HG03378 (cell line): ENCODE measurements at regions not wholly inside any gene's neighbourhood (a gene's known extent, or its start where the extent isn't known, plus 50 kb on each side); places are given as distances from the start of the nearest gene placed in this dataset.
"Not testable (repeated sequence)": the region's sequence is repeated elsewhere in the genome, so short reads cannot be mapped to it uniquely, and the experiment has no call there.

Source experiments
- ATAC-seq: cut with Tn5 transposase; IDR thresholded peaks from one replicate; pipeline ENCODE4 v1.9.1; 2021; ENCODE audit warnings: mild to moderate bottlenecking, moderate library complexity; ENCODE audit not compliant: unreplicated experiment

- no peak for ATAC-seq
Observed at GRCh38 chr5:108602830-108603229, 144.9 kb upstream of the FER start.

GRCh38 chr5:108590799-108591198 lies 156.9 kb upstream of the FER start:
- ATAC-seq, result no peak

GRCh38 chr5:108588323-108588722 lies 159.4 kb upstream of the FER start:
- ATAC-seq, result no peak

GRCh38 chr5:108587821-108588220 lies 159.9 kb upstream of the FER start:
- ATAC-seq, result no peak

- ATAC-seq, result no peak
Observed at GRCh38 chr5:108581026-108581425, 166.7 kb upstream of the FER start.

GRCh38 chr5:108579236-108579635 lies 168.5 kb upstream of the FER start:
- no peak for ATAC-seq

- ATAC-seq, result no peak
Observed at GRCh38 chr5:108578791-108579190, 168.9 kb upstream of the FER start.

GRCh38 chr5:108567429-108567828 lies 180.3 kb upstream of the FER start:
- no peak for ATAC-seq

- ATAC-seq, result no peak
Observed at GRCh38 chr5:108564441-108564840, 182.5 kb upstream of the FBXL17 start.

GRCh38 chr5:108562205-108562454 lies 180.2 kb upstream of the FBXL17 start:
- no peak for ATAC-seq

- ATAC-seq, result no peak
Observed at GRCh38 chr5:108561416-108562204, 179.7 kb upstream of the FBXL17 start.

- ATAC-seq, result no peak
Observed at GRCh38 chr5:108560581-108560980, 178.7 kb upstream of the FBXL17 start.

GRCh38 chr5:108560166-108560565 lies 178.3 kb upstream of the FBXL17 start:
- ATAC-seq, result no peak

GRCh38 chr5:108558840-108559239 lies 176.9 kb upstream of the FBXL17 start:
- not testable (repeated sequence) for ATAC-seq

GRCh38 chr5:108558142-108558541 lies 176.2 kb upstream of the FBXL17 start:
- not testable (repeated sequence) for ATAC-seq

GRCh38 chr5:108557686-108558085 lies 175.8 kb upstream of the FBXL17 start:
- no peak for ATAC-seq

GRCh38 chr5:108556441-108557145 lies 174.7 kb upstream of the FBXL17 start:
- no peak for ATAC-seq

- no peak for ATAC-seq
Observed at GRCh38 chr5:108548684-108549596, 167.0 kb upstream of the FBXL17 start.

- no peak for ATAC-seq
Observed at GRCh38 chr5:108546939-108547338, 165.0 kb upstream of the FBXL17 start.

GRCh38 chr5:108545301-108545700 lies 163.4 kb upstream of the FBXL17 start:
- no peak for ATAC-seq

GRCh38 chr5:108543486-108543885 lies 161.6 kb upstream of the FBXL17 start:
- ATAC-seq, result no peak

- peak; percentile 54 for ATAC-seq
Observed at GRCh38 chr5:108541836-108542235, 159.9 kb upstream of the FBXL17 start.
